ENCODE measurements at regions not wholly inside any gene's neighbourhood (a gene's known extent, or its start where the extent isn't known, plus 50 kb on each side); places are given as distances from the start of the nearest gene placed in this dataset.

DNA sequence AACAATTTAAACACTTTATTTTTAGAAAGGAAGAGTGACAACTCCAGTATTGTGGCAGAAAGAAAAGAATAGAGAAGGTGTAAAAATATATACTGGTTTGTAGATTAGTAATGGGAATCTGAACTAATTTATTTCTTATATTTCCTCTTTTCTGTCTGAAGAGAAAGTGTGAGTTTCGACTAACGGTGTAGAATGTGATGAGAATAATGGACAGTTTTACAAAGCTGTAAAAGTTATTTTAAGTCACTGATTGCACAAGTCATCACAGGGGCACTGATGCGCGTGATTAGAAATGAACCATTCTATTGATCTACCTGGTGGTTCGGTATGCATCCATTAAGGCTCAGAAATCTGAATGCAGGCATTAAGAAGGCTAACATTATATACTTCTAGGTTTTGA lies 158.5 kb upstream of the ATXN7L3B start:
- Histone ChIP-seq H3K27me3 (ENCODE audit: insufficient read depth, low read length) (no peaks in the 10 kb centered on the region), H3K18ac (ENCODE audit: insufficient read length, low read depth, low read length) (no peak overlapping the region), H3T11ph (ENCODE audit: low read length) (no peak overlapping the region), H2BK120ac (ENCODE audit: low read depth, low read length, poor library complexity, severe bottlenecking) (no peak overlapping the region), H4K91ac (ENCODE audit: insufficient read length, low read depth, low read length) (no peak overlapping the region), H4K5ac (ENCODE audit: insufficient read length, low read depth, low read length) (no peak overlapping the region), H2AK5ac (ENCODE audit: insufficient read length, low read length) (no peak overlapping the region), H2BK20ac (ENCODE audit: low read depth, low read length, poor library complexity, severe bottlenecking) (no peak overlapping the region), H4K20me1 (ENCODE audit: control insufficient read depth, insufficient read depth, insufficient read length) (no peaks in the 10 kb centered on the region), H3K23ac (ENCODE audit: insufficient read length, low read depth, low read length) (no peak overlapping the region), H2BK15ac (ENCODE audit: low read depth, low read length) (no peak overlapping the region), H3K79me1 (ENCODE audit: insufficient read depth, low read depth, low read length, poor library complexity, severe bottlenecking) (no peaks in the 10 kb centered on the region), H3K56ac (ENCODE audit: insufficient read length, low read depth, low read length) (no peak overlapping the region), H3K4me1 (ENCODE audit: insufficient read depth, low read length) (no peaks in the 10 kb centered on the region), H3K79me2 (ENCODE audit: insufficient read depth, low read length) (no peaks in the 10 kb centered on the region), H3K27ac (ENCODE audit: insufficient read length, low read depth, low read length) (no peak overlapping the region), H3K14ac (ENCODE audit: insufficient read depth, low read length) (no peak overlapping the region), H3K4me2 (ENCODE audit: insufficient read depth, insufficient read length, low read length) (no peak overlapping the region), H3K4ac (ENCODE audit: low read depth, low read length) (no peak overlapping the region), H2AFZ (ENCODE audit: low read length) (no peak overlapping the region), H2BK12ac (ENCODE audit: insufficient read length, low read depth, low read length) (no peak overlapping the region), H3K9ac (ENCODE audit: extremely low read depth, insufficient read length, low read length) (no peak overlapping the region), H4K8ac (replicated peaks; ENCODE audit: insufficient read length, low read depth, low read length) (no peak overlapping the region), H3K23me2 (ENCODE audit: insufficient read length, low read depth, low read length, poor library complexity, severe bottlenecking) (no peaks in the 10 kb centered on the region), H2BK5ac (ENCODE audit: insufficient read length, low read length) (no peak overlapping the region), H3K9me3 (ENCODE audit: control insufficient read depth, low read depth, low read length) (no peaks in the 10 kb centered on the region)
- no CpG with 5 or more reads among the region's 5 CpGs for WGBS (ENCODE audit: extremely low coverage, insufficient read length, low lambda C conversion rate)
- Mint-ChIP-seq H3K4me3 (no peak overlapping the region), H3K27me3 (ENCODE audit: low read depth) (no peaks in the 10 kb centered on the region), H3K4me1 (no peaks in the 10 kb centered on the region), H3K9me3 (no peaks in the 10 kb centered on the region), H3K36me3 (ENCODE audit: insufficient read depth in 1 of 3, low read depth in 3 of 3) (no peaks in the 10 kb centered on the region), H3K27ac (no peak overlapping the region)
- DNase-seq = no peak
- TF ChIP-seq, protein P1, sequence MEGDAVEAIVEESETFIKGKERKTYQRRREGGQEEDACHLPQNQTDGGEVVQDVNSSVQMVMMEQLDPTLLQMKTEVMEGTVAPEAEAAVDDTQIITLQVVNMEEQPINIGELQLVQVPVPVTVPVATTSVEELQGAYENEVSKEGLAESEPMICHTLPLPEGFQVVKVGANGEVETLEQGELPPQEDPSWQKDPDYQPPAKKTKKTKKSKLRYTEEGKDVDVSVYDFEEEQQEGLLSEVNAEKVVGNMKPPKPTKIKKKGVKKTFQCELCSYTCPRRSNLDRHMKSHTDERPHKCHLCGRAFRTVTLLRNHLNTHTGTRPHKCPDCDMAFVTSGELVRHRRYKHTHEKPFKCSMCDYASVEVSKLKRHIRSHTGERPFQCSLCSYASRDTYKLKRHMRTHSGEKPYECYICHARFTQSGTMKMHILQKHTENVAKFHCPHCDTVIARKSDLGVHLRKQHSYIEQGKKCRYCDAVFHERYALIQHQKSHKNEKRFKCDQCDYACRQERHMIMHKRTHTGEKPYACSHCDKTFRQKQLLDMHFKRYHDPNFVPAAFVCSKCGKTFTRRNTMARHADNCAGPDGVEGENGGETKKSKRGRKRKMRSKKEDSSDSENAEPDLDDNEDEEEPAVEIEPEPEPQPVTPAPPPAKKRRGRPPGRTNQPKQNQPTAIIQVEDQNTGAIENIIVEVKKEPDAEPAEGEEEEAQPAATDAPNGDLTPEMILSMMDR (conservative IDR thresholded peaks at IDR 0.05) = no peak

All from H9 (cell line).